GM23338 (cell line): ENCODE measurements at regions not wholly inside any gene's neighbourhood (a gene's known extent, or its start where the extent isn't known, plus 50 kb on each side); places are given as distances from the start of the nearest gene placed in this dataset.

Experiments used
- ATAC-seq: fragments of 200-7000 bp; cut with Tn5 transposase; 3 replicates; pipeline ENCODE4 v1.9.1; 2020
- DNase-seq: peaks from one replicate; pipeline ENCODE4 v3.0.0-alpha.2; 2015; ENCODE audit warnings: low spot score
- H2AFZ ChIP-seq: fragments of 200-600 bp; sonication (generic); 2 replicates; pipeline ENCODE4 v1.8.0; 2016; ENCODE audit warnings: antibody characterized with exemption, mild to moderate bottlenecking, moderate library complexity
- H3F3A ChIP-seq: fragments of 200-600 bp; sonication (generic); replicated peaks from 2 replicates; pipeline ENCODE4 v1.8.0; 2017; ENCODE audit warnings: antibody characterized with exemption, mixed run types, low read depth
- H3K27ac ChIP-seq: fragments of 200-600 bp; sonication (generic); 2 replicates; pipeline ENCODE4 v1.6.1; 2016; ENCODE audit warnings: low read depth
- H3K27me3 ChIP-seq: fragments of 200-600 bp; sonication (generic); 2 replicates; pipeline ENCODE4 v1.8.0; 2016; ENCODE audit warnings: mild to moderate bottlenecking, mixed run types, moderate library complexity; ENCODE audit not compliant: insufficient read depth
- H3K36me3 ChIP-seq: fragments of 200-600 bp; sonication (generic); 2 replicates; pipeline ENCODE4 v1.8.0; 2016; ENCODE audit warnings: mild to moderate bottlenecking; ENCODE audit not compliant: insufficient read depth
- H3K4me1 ChIP-seq: fragments of 200-600 bp; sonication (generic); 2 replicates; pipeline ENCODE4 v1.8.0; 2016; ENCODE audit warnings: mild to moderate bottlenecking, moderate library complexity; ENCODE audit not compliant: insufficient read depth
- H3K4me2 ChIP-seq: fragments of 200-600 bp; sonication (generic); 2 replicates; pipeline ENCODE4 v1.7.1; 2017; ENCODE audit warnings: mixed run types
- H3K4me3 ChIP-seq: fragments of 200-600 bp; sonication (generic); 2 replicates; pipeline ENCODE4 v1.6.1; 2016; ENCODE audit warnings: mixed run types
- H3K79me2 ChIP-seq: fragments of 200-600 bp; sonication (generic); replicated peaks from 2 replicates; pipeline ENCODE4 v1.8.0; 2017; ENCODE audit warnings: mild to moderate bottlenecking; ENCODE audit not compliant: insufficient read depth
- H3K9me2 ChIP-seq: fragments of 200-600 bp; sonication (generic); 2 replicates; pipeline ENCODE4 v1.8.0; 2017; ENCODE audit not compliant: insufficient read depth
- H4K20me1 ChIP-seq: fragments of 200-600 bp; sonication (generic); replicated peaks from 2 replicates; pipeline ENCODE4 v1.8.0; 2017; ENCODE audit warnings: mild to moderate bottlenecking; ENCODE audit not compliant: insufficient read depth
- H3K27ac Mint-ChIP-seq: 2 replicates; pipeline ENCODE4 v1.8.0; 2020; ENCODE audit warnings: inconsistent platforms, mild to moderate bottlenecking, moderate library complexity, mixed read lengths
- H3K27me3 Mint-ChIP-seq: 3 replicates; pipeline ENCODE4 v1.8.0; 2022; ENCODE audit warnings: low read depth, mild to moderate bottlenecking, moderate library complexity, mixed read lengths, inconsistent platforms; ENCODE audit not compliant: insufficient read depth, poor library complexity
- H3K36me3 Mint-ChIP-seq: 3 replicates; pipeline ENCODE4 v1.8.0; 2021; ENCODE audit warnings: low read depth, mild to moderate bottlenecking, inconsistent platforms, moderate library complexity, mixed read lengths
- H3K4me1 Mint-ChIP-seq: 3 replicates; pipeline ENCODE4 v1.8.0; 2020; ENCODE audit warnings: mild to moderate bottlenecking, inconsistent platforms, mixed read lengths
- H3K4me3 Mint-ChIP-seq: 3 replicates; pipeline ENCODE4 v1.8.0; 2021; ENCODE audit warnings: moderate library complexity, mild to moderate bottlenecking, inconsistent platforms, mixed read lengths
- H3K9me3 Mint-ChIP-seq: 3 replicates; pipeline ENCODE4 v1.8.0; 2020; ENCODE audit warnings: moderate library complexity, mild to moderate bottlenecking, inconsistent platforms, mixed read lengths
- CREB1 ChIP-seq: fragments of 250-450 bp; sonication (Bioruptor Pico); IDR thresholded peaks from 2 replicates; pipeline ENCODE4 v1.5.0; 2020; ENCODE audit warnings: low read depth, mild to moderate bottlenecking, moderate library complexity
- ETS1 ChIP-seq: IDR thresholded peaks from 2 replicates; pipeline ENCODE4 v1.6.1; 2016; ENCODE audit warnings: antibody characterized with exemption
- EZH2 ChIP-seq: fragments of 200-600 bp; sonication (generic); IDR thresholded peaks from one replicate; pipeline ENCODE4 v1.8.0; 2017; ENCODE audit warnings: antibody characterized with exemption, mild to moderate bottlenecking, low read depth; ENCODE audit not compliant: unreplicated experiment
- JUNB ChIP-seq: IDR thresholded peaks from one replicate; pipeline ENCODE4 v1.6.1; 2016; ENCODE audit warnings: antibody characterized with exemption; ENCODE audit not compliant: unreplicated experiment
- NANOG ChIP-seq: IDR thresholded peaks from 2 replicates; pipeline ENCODE4 v1.6.1; 2016; ENCODE audit warnings: antibody characterized with exemption, borderline replicate concordance
- POLR2AphosphoS5 ChIP-seq: IDR thresholded peaks from 2 replicates; pipeline ENCODE4 v1.6.1; 2016; ENCODE audit warnings: antibody characterized with exemption, low read depth
- STAT1 ChIP-seq: IDR thresholded peaks from one replicate; pipeline ENCODE4 v1.6.1; 2016; ENCODE audit warnings: antibody characterized with exemption; ENCODE audit not compliant: unreplicated experiment
- ZNF114 ChIP-seq: fragments of 250-450 bp; sonication (Bioruptor Pico); IDR thresholded peaks from 2 replicates; pipeline ENCODE4 v1.5.0; 2020; ENCODE audit warnings: mild to moderate bottlenecking, moderate library complexity
- ZNF462 ChIP-seq: fragments of 250-450 bp; sonication (Bioruptor Pico); IDR thresholded peaks from 2 replicates; pipeline ENCODE4 v1.5.0; 2020; ENCODE audit warnings: mild to moderate bottlenecking, moderate library complexity

GRCh38 chr18:60809937-60810336 lies 437.4 kb upstream of the MC4R start (continued):
- TF ChIP-seq ZNF462 (CRISPR knock-in tag) = no peak
- TF ChIP-seq CREB1 (CRISPR knock-in tag) = no peak

GRCh38 chr18:60812921-60813320 lies 440.3 kb upstream of the MC4R start:
- H3K4me1 Mint-ChIP-seq = peaks cover 9% of the 10 kb centered on the region; the same call in 2 of the 3 replicates
- no peak overlapping the region for H2AFZ ChIP-seq
- no peak overlapping the region for H3K4me2 ChIP-seq
- no peaks in the 10 kb centered on the region for H3K36me3 Mint-ChIP-seq
- H3K9me3 Mint-ChIP-seq = no peaks in the 10 kb centered on the region
- no peak overlapping the region for H3K27ac ChIP-seq
- no peaks in the 10 kb centered on the region for H3K79me2 ChIP-seq
- DNase-seq (no peak), ATAC-seq (no peak)
- no peak overlapping the region for H3K4me3 Mint-ChIP-seq
- H3K27me3 Mint-ChIP-seq = peaks cover 2% of the 10 kb centered on the region
- no peaks in the 10 kb centered on the region for H3K9me2 ChIP-seq
- H3K27ac Mint-ChIP-seq = no peak overlapping the region
- no peaks in the 10 kb centered on the region for H3K36me3 ChIP-seq
- TF ChIP-seq JUNB (no peak), STAT1 (no peak), ZNF114 (CRISPR knock-in tag) (no peak), EZH2 (no peak), POLR2AphosphoS5 (no peak), ZNF462 (CRISPR knock-in tag) (no peak), ETS1 (no peak), NANOG (no peak)
- H3K27me3 ChIP-seq = peaks cover 3% of the 10 kb centered on the region
- no peak overlapping the region for H3K4me3 ChIP-seq
- no peaks in the 10 kb centered on the region for H4K20me1 ChIP-seq
- no peaks in the 10 kb centered on the region for H3F3A ChIP-seq
- no peaks in the 10 kb centered on the region for H3K4me1 ChIP-seq
